DMS153 treated with DMSO at 0.1 percent for 48 hours (cell line): ENCODE measurements at regions not wholly inside any gene's neighbourhood (a gene's known extent, or its start where the extent isn't known, plus 50 kb on each side); places are given as distances from the start of the nearest gene placed in this dataset.
"Not testable (repeated sequence)": the region's sequence is repeated elsewhere in the genome, so short reads cannot be mapped to it uniquely, and the experiment has no call there.

Experiments
- DNase-seq: peaks from one replicate; lab custom pipeline; 2025; ENCODE audit not compliant: unreplicated experiment; lab: John Stamatoyannopoulos, UW

- no peak for DNase-seq
Observed at GRCh38 chr14:71418532-71419245, 511.4 kb downstream of the PCNX1 start.

- DNase-seq, result no peak
Observed at GRCh38 chr14:71423481-71423880, 508.7 kb upstream of the RGS6 start.

DNA sequence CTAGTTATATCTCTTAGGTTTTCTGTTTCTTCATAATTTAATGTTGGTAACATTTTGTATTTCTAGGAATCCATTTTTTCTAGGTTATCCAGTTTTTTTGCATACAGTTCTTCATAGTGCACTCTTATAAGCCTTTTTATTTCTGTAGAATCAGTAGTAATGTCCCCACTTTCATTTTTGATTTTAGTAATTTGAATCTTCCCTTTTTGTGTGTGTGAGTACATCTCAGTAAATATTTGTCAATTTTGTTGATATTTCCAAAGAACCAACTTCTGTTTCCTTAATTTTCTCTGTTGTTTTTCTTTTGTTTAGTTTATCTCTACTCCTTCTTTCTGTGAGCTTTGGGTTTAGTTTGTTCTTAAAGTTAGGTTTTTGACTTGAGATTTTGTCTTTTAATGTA, 507.3 kb upstream of the RGS6 start:
- no peak for DNase-seq

GRCh38 chr14:71426001-71426400, 506.2 kb upstream of the RGS6 start:
- DNase-seq, result no peak

GRCh38 chr14:71429902-71430301, 502.3 kb upstream of the RGS6 start:
- no peak for DNase-seq

- no peak for DNase-seq
Observed at GRCh38 chr14:71430321-71430677, 501.9 kb upstream of the RGS6 start.

- no peak for DNase-seq
Observed at GRCh38 chr14:71430678-71431376, 501.4 kb upstream of the RGS6 start.

DNA sequence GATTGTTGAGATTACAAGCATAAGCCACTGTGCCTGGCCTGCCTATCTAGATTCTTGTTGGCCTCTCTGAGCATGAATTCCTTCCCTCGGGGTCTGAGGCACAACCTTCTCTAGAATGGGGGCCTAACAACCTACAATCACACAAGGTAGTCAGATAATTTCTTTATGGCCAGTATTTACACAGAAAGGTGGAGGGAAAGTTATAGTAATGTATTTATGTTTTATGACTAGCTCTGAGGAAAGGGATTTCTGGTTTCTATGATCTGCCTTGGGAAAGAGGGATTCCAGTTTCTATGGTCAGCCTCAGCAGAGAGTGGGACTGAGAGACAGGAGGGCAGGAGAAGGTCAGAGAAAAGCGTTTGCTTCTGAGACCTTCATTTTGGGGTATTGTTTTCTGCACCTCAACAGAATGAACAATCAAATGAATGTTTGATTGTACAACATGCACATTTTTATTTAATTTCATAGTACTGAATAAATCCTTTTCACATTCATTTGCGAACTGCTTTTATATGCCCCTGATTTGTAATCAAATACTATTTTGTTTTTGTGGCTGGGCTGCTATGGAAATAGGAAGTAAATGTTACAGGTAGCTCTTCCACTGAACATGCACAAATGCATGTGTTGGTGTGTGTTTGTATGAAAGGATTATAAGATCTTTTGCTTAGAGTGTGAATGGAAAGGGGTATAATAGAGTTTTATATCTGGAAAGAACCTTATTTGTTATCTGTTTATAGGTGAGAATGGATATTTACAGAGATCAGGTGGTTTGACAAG, 499.7 kb upstream of the RGS6 start:
- no peak for DNase-seq

- DNase-seq, result no peak
Observed at GRCh38 chr14:71433303-71433702, 498.9 kb upstream of the RGS6 start.

GRCh38 chr14:71435641-71436040, 496.6 kb upstream of the RGS6 start:
- DNase-seq, result not testable (repeated sequence)

GRCh38 chr14:71437870-71438269, 494.4 kb upstream of the RGS6 start:
- no peak for DNase-seq

GRCh38 chr14:71438684-71439083, 493.5 kb upstream of the RGS6 start:
- DNase-seq, result no peak

GRCh38 chr14:71441126-71441525, 491.1 kb upstream of the RGS6 start:
- DNase-seq, result no peak

GRCh38 chr14:71444030-71444822, 488.0 kb upstream of the RGS6 start:
- no peak for DNase-seq

- no peak for DNase-seq
Observed at GRCh38 chr14:71448431-71449315, 483.6 kb upstream of the RGS6 start.

DNA sequence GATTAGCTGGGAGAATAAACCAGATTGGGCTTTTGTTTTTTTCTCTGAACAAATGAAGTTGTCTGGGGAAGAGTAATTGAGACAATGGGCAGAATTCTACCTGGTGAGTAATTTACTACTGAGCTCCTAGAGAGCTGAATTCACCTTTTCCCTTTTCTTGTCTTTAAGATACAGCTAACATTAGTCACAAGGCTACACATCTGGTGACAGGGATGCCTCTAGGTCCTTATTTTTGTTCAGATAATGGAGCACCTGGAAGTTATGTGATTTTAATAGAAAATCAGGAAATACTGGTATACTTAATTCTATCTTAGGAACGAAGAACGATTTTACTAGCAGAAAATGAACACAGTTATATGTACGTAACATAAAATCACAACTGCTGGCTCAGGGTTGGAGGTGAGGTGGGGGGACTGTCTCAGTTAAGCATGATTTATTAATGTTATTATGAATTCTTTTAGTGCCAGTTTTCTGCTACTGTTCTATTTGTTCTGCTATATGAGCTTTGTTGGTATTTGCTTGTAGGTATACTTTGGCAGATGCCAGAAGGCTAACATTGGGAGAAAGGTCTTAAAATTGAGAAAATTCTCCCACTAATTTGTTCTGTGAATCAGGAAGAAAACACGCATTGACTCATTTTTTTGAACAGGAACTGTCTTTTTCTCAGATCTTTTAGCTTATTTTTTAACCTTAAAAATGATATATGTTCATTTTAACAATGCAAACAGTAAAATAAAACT, 482.7 kb upstream of the RGS6 start:
- no peak for DNase-seq

GRCh38 chr14:71451501-71451900, 480.7 kb upstream of the RGS6 start:
- DNase-seq, result no peak

DNA sequence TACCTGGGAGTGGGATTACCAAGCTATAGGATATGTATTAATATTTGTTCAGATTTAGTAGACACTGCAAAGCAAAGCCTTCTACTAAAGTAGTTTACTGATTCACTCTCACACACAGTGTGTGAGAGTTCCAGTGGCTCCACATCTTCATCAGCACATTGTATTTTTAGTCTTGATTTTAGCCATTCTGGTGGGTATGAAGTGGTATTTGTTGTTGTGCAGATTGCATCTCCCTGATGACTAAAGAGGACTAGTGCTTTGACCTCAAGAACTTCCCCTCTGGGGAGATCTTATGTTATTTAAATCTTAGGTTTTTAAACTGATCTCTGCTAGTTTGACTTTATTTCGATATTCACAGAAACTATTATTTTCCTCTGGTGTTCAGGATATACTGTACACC, 479.7 kb upstream of the RGS6 start:
- no peak for DNase-seq

DNA sequence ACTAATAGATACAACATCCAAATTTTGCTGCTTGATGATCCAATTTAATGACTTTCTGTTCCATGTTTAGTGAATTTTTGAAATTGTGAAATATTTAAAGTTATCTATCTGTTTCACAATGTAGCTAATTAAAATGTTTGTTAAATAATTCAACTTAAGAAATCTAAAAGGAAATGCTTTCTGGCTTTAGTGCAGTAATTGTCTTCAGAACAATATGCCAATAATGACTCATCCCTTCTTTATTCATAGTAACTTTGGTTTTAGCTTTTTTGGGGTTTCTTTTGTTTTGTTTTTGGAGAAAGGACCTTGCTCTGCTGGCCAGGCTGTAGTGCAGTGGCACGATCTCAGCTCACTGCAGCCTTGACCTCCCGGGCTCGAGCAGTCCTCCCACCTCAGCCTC, 479.2 kb upstream of the RGS6 start:
- DNase-seq, result no peak

- DNase-seq, result no peak
Observed at GRCh38 chr14:71454010-71454409, 478.2 kb upstream of the RGS6 start.
